ENCODE measurements at regions not wholly inside any gene's neighbourhood (a gene's known extent, or its start where the extent isn't known, plus 50 kb on each side); places are given as distances from the start of the nearest gene placed in this dataset.

DNA sequence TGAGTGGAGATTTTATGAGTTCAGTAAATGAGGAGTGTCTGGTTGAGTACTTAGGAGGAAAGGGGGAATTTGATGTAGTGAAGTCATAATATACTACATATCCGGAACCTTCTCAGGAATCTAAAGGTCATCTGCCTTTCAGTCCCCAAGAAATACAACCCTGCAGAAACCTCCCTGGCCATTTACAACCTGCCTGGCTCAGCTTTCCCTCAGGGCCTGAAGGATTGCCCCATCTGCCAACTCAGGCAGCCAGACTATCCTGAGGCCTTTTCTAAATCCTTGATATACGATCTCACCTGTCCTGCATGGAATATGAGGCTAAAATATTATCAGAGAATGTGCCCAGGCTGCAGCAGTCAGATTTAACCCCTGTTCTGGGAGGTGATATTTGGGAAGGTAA lies 165.4 kb upstream of the SPOPL start:
- TF ChIP-seq, protein P1, sequence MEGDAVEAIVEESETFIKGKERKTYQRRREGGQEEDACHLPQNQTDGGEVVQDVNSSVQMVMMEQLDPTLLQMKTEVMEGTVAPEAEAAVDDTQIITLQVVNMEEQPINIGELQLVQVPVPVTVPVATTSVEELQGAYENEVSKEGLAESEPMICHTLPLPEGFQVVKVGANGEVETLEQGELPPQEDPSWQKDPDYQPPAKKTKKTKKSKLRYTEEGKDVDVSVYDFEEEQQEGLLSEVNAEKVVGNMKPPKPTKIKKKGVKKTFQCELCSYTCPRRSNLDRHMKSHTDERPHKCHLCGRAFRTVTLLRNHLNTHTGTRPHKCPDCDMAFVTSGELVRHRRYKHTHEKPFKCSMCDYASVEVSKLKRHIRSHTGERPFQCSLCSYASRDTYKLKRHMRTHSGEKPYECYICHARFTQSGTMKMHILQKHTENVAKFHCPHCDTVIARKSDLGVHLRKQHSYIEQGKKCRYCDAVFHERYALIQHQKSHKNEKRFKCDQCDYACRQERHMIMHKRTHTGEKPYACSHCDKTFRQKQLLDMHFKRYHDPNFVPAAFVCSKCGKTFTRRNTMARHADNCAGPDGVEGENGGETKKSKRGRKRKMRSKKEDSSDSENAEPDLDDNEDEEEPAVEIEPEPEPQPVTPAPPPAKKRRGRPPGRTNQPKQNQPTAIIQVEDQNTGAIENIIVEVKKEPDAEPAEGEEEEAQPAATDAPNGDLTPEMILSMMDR (IDR thresholded peaks at IDR 0.05; ENCODE audit: insufficient read depth, low read depth, low read length), result no peak
- no peak for TF ChIP-seq EZH2 (IDR thresholded peaks at IDR 0.05; ENCODE audit: insufficient read depth, low read length)
